HepG2 (cell line): ENCODE measurements at regions not wholly inside any gene's neighbourhood (a gene's known extent, or its start where the extent isn't known, plus 50 kb on each side); places are given as distances from the start of the nearest gene placed in this dataset.

Experiments
- ATAC-seq: fragments of 200-7000 bp; cut with Tn5 transposase; 3 replicates; pipeline ENCODE4 v1.9.1; 2020; ENCODE audit warnings: mild to moderate bottlenecking, moderate library complexity
- BruUV-seq: library from RNA; stranded (reverse); fragments of 400-500 nt; replicated peaks from 2 replicates; lab custom pipeline; 2021; lab: Mats Ljungman, UMichigan
- CTCF ChIA-PET: fragments of 300-600 bp; formaldehyde crosslinking; extraction: SDS; loops from one replicate; lab custom pipeline; 2021; ENCODE audit warnings: low total read pairs, inconsistent platforms, low intra/inter-chr PET ratio; lab: Yijun Ruan, JAX
- POLR2A ChIA-PET: fragments of 350-600 bp; sonication (Branson Sonifier 250); formaldehyde crosslinking; loops from one replicate; lab custom pipeline; 2020; ENCODE audit warnings: antibody characterized with exemption, inconsistent platforms; lab: Yijun Ruan, JAX
- DNase-seq: peaks from one replicate; pipeline ENCODE4 v3.0.0-alpha.2; 2015; ENCODE audit warnings: low spot score
- FAIRE-seq: peaks from 3 replicates; lab custom pipeline; 2011; peaks lifted over from hg19 to GRCh38; lab: Jason Lieb, UNC
- H2AFZ ChIP-seq: one replicate; pipeline ENCODE4 v1.6.1; 2011; ENCODE audit warnings: low read length, inconsistent platforms
- H3K27ac ChIP-seq: fragments of 300-600 bp; 3 replicates; pipeline ENCODE4 v1.8.0; 2011; ENCODE audit warnings: mixed run types, mild to moderate bottlenecking, mixed read lengths, low read length, inconsistent platforms; ENCODE audit not compliant: insufficient read depth; ENCODE audit errors: extremely low read length
- H3K27me3 ChIP-seq, 2 experiments: fragments of 200-600 bp in 1 of 2; 2 replicates in 1 of 2; 3 replicates in 1 of 2; pipeline versions ENCODE4 v1.6.0 to v1.8.0; 2011; ENCODE audit warnings: low read length in 2 of 2, mild to moderate bottlenecking in 2 of 2, moderate library complexity in 2 of 2, inconsistent platforms in 1 of 2; ENCODE audit not compliant: insufficient read depth in 2 of 2, control insufficient read depth in 1 of 2
- H3K36me3 ChIP-seq, 2 experiments: fragments of 200-600 bp in 1 of 2; replicated peaks in 1 of 2; 2 replicates in 1 of 2; 3 replicates in 1 of 2; pipeline versions ENCODE4 v1.5.1 to v1.8.0; 2011; ENCODE audit warnings: low read length in 2 of 2, inconsistent platforms in 1 of 2; ENCODE audit not compliant: insufficient read depth in 2 of 2, control insufficient read depth in 1 of 2
- H3K4me1 ChIP-seq: 2 replicates; pipeline ENCODE4 v1.5.1; 2012; ENCODE audit warnings: low read length, inconsistent platforms; ENCODE audit not compliant: insufficient read depth
- H3K4me2 ChIP-seq: 2 replicates; pipeline ENCODE4 v1.6.0; 2011; ENCODE audit warnings: low read depth, low read length, inconsistent platforms
- H3K4me3 ChIP-seq, 3 experiments: fragments of 200-600 bp in 1 of 3; sonication (generic), shearing (Covaris generic) in 1 of 3; replicated peaks in 1 of 3; 2 replicates each; pipeline ENCODE4 v1.5.1; 2011 to 2016; ENCODE audit warnings: low read length in 3 of 3, inconsistent platforms in 2 of 3, low read depth in 2 of 3, mild to moderate bottlenecking in 2 of 3, control low read depth in 1 of 3, mixed read lengths in 1 of 3; ENCODE audit not compliant: insufficient read depth in 1 of 3
- H3K79me2 ChIP-seq: one replicate; pipeline ENCODE4 v1.6.1; 2011; ENCODE audit warnings: low read length, inconsistent platforms; ENCODE audit not compliant: insufficient read depth
- H3K9ac ChIP-seq: 2 replicates; pipeline ENCODE4 v1.6.0; 2011; ENCODE audit warnings: mild to moderate bottlenecking, low read depth, low read length, inconsistent platforms; ENCODE audit not compliant: insufficient read depth
- H3K9me3 ChIP-seq: 2 replicates; pipeline ENCODE4 v1.5.1; 2012; ENCODE audit warnings: mild to moderate bottlenecking, low read length
- H4K20me1 ChIP-seq: 2 replicates; pipeline ENCODE4 v1.6.0; 2011; ENCODE audit warnings: inconsistent platforms, mild to moderate bottlenecking, low read length, moderate library complexity; ENCODE audit not compliant: insufficient read depth
- ARID4A ChIP-seq: sonication (generic); formaldehyde crosslinking; IDR thresholded peaks from 2 replicates; pipeline ENCODE4 v1.5.0; 2020; ENCODE audit warnings: mild to moderate bottlenecking, missing genetic modification reagents, borderline replicate concordance
- ATF5 ChIP-seq: sonication (generic); formaldehyde crosslinking; IDR thresholded peaks from 2 replicates; pipeline ENCODE4 v1.4.0; 2020; ENCODE audit warnings: mild to moderate bottlenecking, low read depth, missing genetic modification reagents
- DBP ChIP-seq: sonication (generic); formaldehyde crosslinking; IDR thresholded peaks from 2 replicates; pipeline ENCODE4 v1.4.0; 2020; ENCODE audit warnings: missing genetic modification reagents; ENCODE audit errors: not compliant biosample characterization
- E2F1 ChIP-seq: sonication (generic); formaldehyde crosslinking; IDR thresholded peaks from 2 replicates; pipeline ENCODE4 v1.5.0; 2020; ENCODE audit warnings: missing genetic modification reagents
- HDAC1 ChIP-seq: sonication (generic); formaldehyde crosslinking; IDR thresholded peaks from 2 replicates; pipeline ENCODE4 v1.5.1; 2020; ENCODE audit warnings: mild to moderate bottlenecking, missing genetic modification reagents
- HOXA3 ChIP-seq: sonication (generic); formaldehyde crosslinking; IDR thresholded peaks from 2 replicates; pipeline ENCODE4 v1.5.0; 2020; ENCODE audit warnings: missing genetic modification reagents
- HOXD1 ChIP-seq: sonication (generic); formaldehyde crosslinking; IDR thresholded peaks from 2 replicates; pipeline ENCODE4 v1.5.0; 2020; ENCODE audit warnings: missing genetic modification reagents
- PITX1 ChIP-seq: sonication (generic); formaldehyde crosslinking; IDR thresholded peaks from 2 replicates; pipeline ENCODE4 v1.5.1; 2020; ENCODE audit warnings: mild to moderate bottlenecking, missing genetic modification reagents
- RBAK ChIP-seq: sonication (generic); formaldehyde crosslinking; IDR thresholded peaks from 2 replicates; pipeline ENCODE4 v1.5.1; 2020; ENCODE audit warnings: mild to moderate bottlenecking, missing genetic modification reagents
- SRY ChIP-seq: sonication (generic); formaldehyde crosslinking; IDR thresholded peaks from 2 replicates; pipeline ENCODE4 v1.8.0; 2022; ENCODE audit warnings: mild to moderate bottlenecking, missing genetic modification reagents
- SYNCRIP ChIP-seq: fragments of 200-400 bp; formaldehyde crosslinking; IDR thresholded peaks from 2 replicates; pipeline ENCODE4 v1.6.1; 2018; ENCODE audit warnings: mild to moderate bottlenecking, low read depth, low read length; ENCODE audit not compliant: insufficient read depth
- ZNF790 ChIP-seq: sonication (generic); formaldehyde crosslinking; IDR thresholded peaks from 2 replicates; pipeline ENCODE4 v1.8.0; 2022; ENCODE audit warnings: missing genetic modification reagents, mild to moderate bottlenecking, borderline replicate concordance
- WGBS: methylation state at CpG from one replicate; pipeline ENCODE4 v1.1.6; 2017; ENCODE audit warnings: low lambda C conversion rate; 5-methylcytosine and 5-hydroxymethylcytosine counted together
- in situ Hi-C: cut with HindIII; loops from 2 replicates; pipeline ENCODE4 v1.10.0; 2017; ENCODE audit warnings: low pct_unique_long_range_greater_than_20kb; ENCODE audit not compliant: extremely low pct_ligation_motif_present
- intact Hi-C: fragments of 100-400 bp; cut with micrococcal nuclease; formaldehyde crosslinking; loops from one replicate; pipeline ENCODE4 v1.10.0; 2022; ENCODE audit not compliant: unreplicated experiment

GRCh38 chr2:198909525-198910267 is 548.0 kb downstream of the SATB2 start (continued):
- TF ChIP-seq RBAK, result no peak

- CTCF ChIA-PET, result no interaction called here
- ATAC-seq, result no peak
- Histone ChIP-seq H2AFZ (no peak overlapping the region), H4K20me1 (no peaks in the 10 kb centered on the region), H3K4me2 (no peak overlapping the region), H3K27ac (no peak overlapping the region), H3K9ac (no peak overlapping the region), H3K4me3 (no peak overlapping the region), H3K36me3 (no peaks in the 10 kb centered on the region), H3K27me3 (no peaks in the 10 kb centered on the region), H3K4me1 (no peaks in the 10 kb centered on the region), H3K79me2 (no peaks in the 10 kb centered on the region), H3K9me3 (no peaks in the 10 kb centered on the region)
- no peak for TF ChIP-seq ATF5 (CRISPR knock-in tag)
- no peak for TF ChIP-seq HOXA3 (CRISPR knock-in tag)
- TF ChIP-seq DBP, result no peak
- no peak for TF ChIP-seq ZNF790 (CRISPR knock-in tag)
- TF ChIP-seq HDAC1 (CRISPR knock-in tag), result no peak
- no peak for TF ChIP-seq PITX1 (CRISPR knock-in tag)
- no peak for TF ChIP-seq E2F1 (CRISPR knock-in tag)
- TF ChIP-seq SRY (CRISPR knock-in tag), result no peak
- TF ChIP-seq ARID4A (CRISPR knock-in tag), result no peak
- TF ChIP-seq SYNCRIP, result no peak
- TF ChIP-seq HOXD1 (CRISPR knock-in tag), result no peak
- 2% methylated on average over 7 of the region's 7 CpGs for WGBS
- DNase-seq, result no peak
- POLR2A ChIA-PET, result no interaction called here
- in situ Hi-C loops, result no loop called here
- FAIRE-seq, result no peak
- BruUV-seq, result no TSS peak
- intact Hi-C loops, result no loop called here
These were observed 551.7 kb downstream of the SATB2 start for GRCh38 chr2:198905881-198906612.
